GM12891 (cell line): ENCODE measurements at regions not wholly inside any gene's neighbourhood (a gene's known extent, or its start where the extent isn't known, plus 50 kb on each side); places are given as distances from the start of the nearest gene placed in this dataset.

Experiments
- DNase-seq: peaks from one replicate; pipeline ENCODE4 v3.0.0; 2011; ENCODE audit warnings: low spot score; ENCODE audit not compliant: insufficient read length
- FAIRE-seq: peaks from 2 replicates; lab custom pipeline; 2011; peaks lifted over from hg19 to GRCh38; lab: Jason Lieb, UNC
- PAX5 ChIP-seq: IDR thresholded peaks from 2 replicates; pipeline ENCODE4 v1.6.1; 2011; ENCODE audit warnings: low read length, moderate library complexity, mild to moderate bottlenecking; ENCODE audit not compliant: insufficient read depth, severe bottlenecking
- POLR2A ChIP-seq: IDR thresholded peaks from 2 replicates; pipeline ENCODE4 v1.6.1; 2011; ENCODE audit warnings: low read depth, low read length, control low read depth
- POLR2AphosphoS5 ChIP-seq: IDR thresholded peaks from 2 replicates; pipeline ENCODE4 v1.6.1; 2011; ENCODE audit warnings: low read depth, low read length, control low read depth
- POU2F2 ChIP-seq: IDR thresholded peaks from 2 replicates; pipeline ENCODE4 v1.6.1; 2011; ENCODE audit warnings: low read depth, mild to moderate bottlenecking, control low read depth, low read length, moderate library complexity
- SPI1 ChIP-seq: IDR thresholded peaks from 2 replicates; pipeline ENCODE4 v1.6.1; 2011; ENCODE audit warnings: low read depth, low read length, control low read depth
- TAF1 ChIP-seq: IDR thresholded peaks from 2 replicates; pipeline ENCODE4 v1.6.1; 2011; ENCODE audit warnings: low read depth, low read length, control low read depth

GRCh38 chr12:107485731-107486130, 199.9 kb upstream of the PWP1 start:
- TF ChIP-seq POLR2A: no peak
- TF ChIP-seq SPI1: no peak
- TF ChIP-seq PAX5: no peak
- FAIRE-seq (no peak), DNase-seq (no peak)

GRCh38 chr12:107486140-107486892, 199.3 kb upstream of the PWP1 start:
- DNase-seq (no peak), FAIRE-seq (no peak)
- no peak for TF ChIP-seq PAX5
- TF ChIP-seq SPI1: no peak
- TF ChIP-seq POLR2A: no peak
- no peak for TF ChIP-seq POLR2AphosphoS5
- TF ChIP-seq TAF1: no peak
- TF ChIP-seq POU2F2: no peak

GRCh38 chr12:107487011-107487680, 198.5 kb upstream of the PWP1 start:
- FAIRE-seq (no peak), DNase-seq (no peak)
- TF ChIP-seq SPI1 (no peak), POLR2A (no peak), POU2F2 (no peak), PAX5 (no peak), TAF1 (no peak), POLR2AphosphoS5 (no peak)

GRCh38 chr12:107488666-107489065, 196.9 kb upstream of the PWP1 start:
- FAIRE-seq (no peak), DNase-seq (no peak)
- TF ChIP-seq POU2F2 (no peak), PAX5 (no peak), TAF1 (no peak), POLR2AphosphoS5 (no peak), POLR2A (no peak)

GRCh38 chr12:107490010-107490409, 195.6 kb upstream of the PWP1 start:
- TF ChIP-seq POU2F2 (no peak), PAX5 (no peak), SPI1 (no peak), TAF1 (no peak), POLR2A (no peak), POLR2AphosphoS5 (no peak)
- DNase-seq (no peak), FAIRE-seq (peak; percentile 61)

GRCh38 chr12:107491856-107492255, 193.7 kb upstream of the PWP1 start:
- FAIRE-seq (no peak), DNase-seq (no peak)

GRCh38 chr12:107492393-107493134, 193.0 kb upstream of the PWP1 start:
- TF ChIP-seq TAF1 (no peak), POU2F2 (no peak), PAX5 (no peak), POLR2A (no peak), POLR2AphosphoS5 (no peak), SPI1 (no peak)
- DNase-seq (no peak), FAIRE-seq (no peak)

More at GRCh38 chr12:107491856-107492255, 193.7 kb upstream of the PWP1 start:
- TF ChIP-seq PAX5 (no peak), TAF1 (no peak), POLR2AphosphoS5 (no peak), POLR2A (no peak), SPI1 (no peak), POU2F2 (no peak)

- DNase-seq (no peak), FAIRE-seq (no peak)
- no peak for TF ChIP-seq SPI1
- no peak for TF ChIP-seq PAX5
- no peak for TF ChIP-seq POU2F2
- TF ChIP-seq TAF1: no peak
- TF ChIP-seq POLR2AphosphoS5: no peak
- no peak for TF ChIP-seq POLR2A
Observed at GRCh38 chr12:107493135-107493494, 192.5 kb upstream of the PWP1 start.

GRCh38 chr12:107493666-107494065, 191.9 kb upstream of the PWP1 start:
- no peak for DNase-seq
- no peak for FAIRE-seq
- no peak for TF ChIP-seq SPI1
- TF ChIP-seq POU2F2: no peak
- TF ChIP-seq TAF1: no peak
- TF ChIP-seq POLR2AphosphoS5: no peak
- TF ChIP-seq PAX5: no peak
- TF ChIP-seq POLR2A: no peak

- no peak for FAIRE-seq
- TF ChIP-seq TAF1: no peak
- no peak for TF ChIP-seq POLR2AphosphoS5
- DNase-seq: no peak
Observed at GRCh38 chr12:107494331-107494730, 191.3 kb upstream of the PWP1 start.
